Erythroblast (primary cell): ENCODE measurements at regions not wholly inside any gene's neighbourhood (a gene's known extent, or its start where the extent isn't known, plus 50 kb on each side); places are given as distances from the start of the nearest gene placed in this dataset.

ENCODE experiments used
- GATA1 ChIP-seq: IDR thresholded peaks from 2 replicates; pipeline ENCODE4 v1.6.1; 2011; ENCODE audit warnings: low read depth, mild to moderate bottlenecking, control low read depth, low read length, moderate library complexity
- POLR2A ChIP-seq: IDR thresholded peaks from 2 replicates; pipeline ENCODE4 v1.6.1; 2011; ENCODE audit warnings: mild to moderate bottlenecking, low read length

- TF ChIP-seq POLR2A (no peak), GATA1 (no peak)
Observed at GRCh38 chr4:189087971-189088370, 852.7 kb upstream of the FRG1 start.
